Body of pancreas (tissue), 4 donors: ENCODE measurements at regions not wholly inside any gene's neighbourhood (a gene's known extent, or its start where the extent isn't known, plus 50 kb on each side); places are given as distances from the start of the nearest gene placed in this dataset.

Source experiments
- ATAC-seq: fragments of 150-250 bp; one replicate; pipeline ENCODE4 v1.9.1; 2016
- DNase-seq, 4 donors: peaks; one replicate each; pipeline ENCODE4 v3.0.0-alpha.2; 2019
- H3K27ac ChIP-seq, 4 donors: fragments of 200-600 bp; sonication (generic); 1 replicate in 3 of 4; 2 replicates in 1 of 4; pipeline versions ENCODE4 v1.5.1 to v1.6.1; 2016 to 2019; ENCODE audit warnings: mild to moderate bottlenecking in 1 of 4, mixed read lengths in 1 of 4, moderate library complexity in 1 of 4
- H3K27me3 ChIP-seq, 2 donors: fragments of 200-600 bp; sonication (generic); one replicate each; pipeline ENCODE4 v1.6.0; 2016; ENCODE audit warnings: mild to moderate bottlenecking in 1 of 2
- H3K36me3 ChIP-seq, 2 donors: fragments of 200-600 bp; sonication (generic); replicated peaks in 1 of 2; 2 replicates each; pipeline ENCODE4 v1.5.1; 2016; ENCODE audit warnings: low read depth in 2 of 2; ENCODE audit not compliant: insufficient read depth in 1 of 2
- H3K4me1 ChIP-seq: fragments of 200-600 bp; sonication (generic); one replicate; pipeline ENCODE4 v1.6.0; 2016
- H3K4me3 ChIP-seq, 2 donors: fragments of 200-600 bp; sonication (generic); 1 replicate in 1 of 2; 2 replicates in 1 of 2; pipeline ENCODE4 v1.5.1; 2016 to 2019
- H3K9me3 ChIP-seq, 3 donors: fragments of 200-600 bp; sonication (generic); 1 replicate in 2 of 3; 2 replicates in 1 of 3; pipeline ENCODE4 v1.5.1; 2016
- CTCF ChIP-seq, 7 experiments: fragments of 450-650 bp in 4 of 7; fragments of 200-600 bp in 3 of 7; sonication (generic) in 3 of 7; IDR thresholded peaks; one replicate each; pipeline ENCODE4 v1.5.1; 2016 to 2019; ENCODE audit warnings: antibody characterized with exemption in 7 of 7
- POLR2A ChIP-seq, 3 donors: fragments of 450-650 bp; IDR thresholded peaks; one replicate each; pipeline ENCODE4 v1.6.1; 2016; ENCODE audit warnings: antibody characterized with exemption in 3 of 3, mild to moderate bottlenecking in 2 of 3
- WGBS, 2 donors: methylation state at CpG; one replicate each; pipeline ENCODE4 v1.1.5; 2017; 5-methylcytosine and 5-hydroxymethylcytosine counted together
- intact Hi-C: fragments of 100-400 bp; cut with DNase I; formaldehyde crosslinking; loops from one replicate; pipeline ENCODE4 v1.15.1; 2023

DNA sequence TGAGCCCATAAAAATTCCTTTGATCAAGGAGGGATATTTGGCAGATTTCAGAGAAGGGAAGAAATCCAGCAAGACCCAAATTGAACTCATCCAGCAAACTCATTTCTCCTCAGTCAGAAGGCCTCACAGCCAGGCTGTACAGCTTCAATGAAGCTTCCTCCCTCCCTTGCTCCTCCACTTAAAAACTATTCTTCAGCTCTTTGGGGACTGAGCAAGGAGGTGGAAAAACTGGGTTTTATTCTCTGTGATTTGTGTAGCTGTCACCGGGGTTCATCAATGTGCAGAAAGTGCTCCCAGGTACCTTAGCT lies 158.7 kb upstream of the ZNF184 start:
- ATAC-seq: no peak

DNA sequence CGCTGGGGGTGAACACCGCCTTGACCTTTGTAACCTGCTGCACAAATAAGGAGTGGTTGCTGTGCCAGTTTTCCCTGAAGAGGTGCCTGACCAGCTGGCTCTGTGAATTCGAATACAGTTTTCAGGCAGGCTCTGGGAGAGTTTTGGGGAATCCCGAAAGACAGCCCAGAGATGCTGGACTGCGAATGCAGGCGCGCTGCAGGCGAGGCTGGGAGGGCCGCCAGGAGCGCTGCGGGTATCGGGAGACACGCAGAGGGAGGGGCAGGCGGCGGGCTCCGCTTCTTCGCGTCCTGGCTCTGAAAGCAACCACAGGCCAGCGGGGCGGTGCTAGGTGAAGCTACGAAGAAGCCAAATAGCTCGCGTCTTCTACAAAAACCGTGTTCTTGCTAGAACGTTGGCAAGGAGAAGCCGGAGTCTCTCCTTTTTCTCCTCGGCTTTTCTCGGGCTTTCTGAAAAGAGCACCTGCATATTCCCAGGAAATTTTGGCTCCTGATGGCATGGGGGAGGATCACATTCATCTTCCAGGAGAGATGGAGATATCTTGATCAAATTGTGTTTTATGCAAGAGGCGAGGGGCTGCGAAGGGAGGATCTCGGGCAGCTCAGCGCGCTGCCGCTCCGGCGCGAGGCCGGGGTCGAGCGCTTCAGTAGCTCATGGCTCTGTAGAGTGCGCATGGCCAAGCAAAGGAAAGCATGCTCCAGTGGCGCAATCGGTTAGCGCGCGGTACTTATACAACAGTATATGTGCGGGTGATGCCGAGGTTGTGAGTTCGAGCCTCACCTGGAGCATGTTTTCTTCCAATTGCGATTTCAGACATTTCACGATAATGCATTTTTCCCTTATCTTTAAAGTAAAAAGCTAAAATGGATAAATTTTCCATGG lies 158.1 kb upstream of the ZNF184 start:
- H3K27me3 ChIP-seq: peaks cover 0 to 13% of the 10 kb centered on the region in 2 donors
- H3K36me3 ChIP-seq: no peaks in the 10 kb centered on the region
- H3K9me3 ChIP-seq: no peaks in the 10 kb centered on the region
- intact Hi-C loops: no loop called here
- WGBS, 2 donors: 3 to 7% methylated on average over 26 to 51 of the region's 51 CpGs
- DNase-seq: peak in 2 of 4 donors; percentile 16 to 47
- TF ChIP-seq POLR2A (IDR thresholded peaks at IDR 0.05) (no peak), CTCF (IDR thresholded peaks at IDR 0.05) (peak in 1 of 7 experiments; percentile 2)
- peaks cover 11% of the 10 kb centered on the region for H3K4me1 ChIP-seq
- no peak overlapping the region for H3K27ac ChIP-seq
- no peak overlapping the region for H3K4me3 ChIP-seq
- ATAC-seq: peak; percentile 27

More for the DNA sequence above, 158.7 kb upstream of the ZNF184 start:
- TF ChIP-seq CTCF (IDR thresholded peaks at IDR 0.05) (no peak), POLR2A (IDR thresholded peaks at IDR 0.05) (no peak)
- H3K36me3 ChIP-seq: no peaks in the 10 kb centered on the region
- 93 to 100% methylated on average over 1 of the region's 1 CpG for WGBS, 2 donors
- H3K4me3 ChIP-seq: no peak overlapping the region
- H3K9me3 ChIP-seq: no peaks in the 10 kb centered on the region
- H3K4me1 ChIP-seq: peaks cover 11% of the 10 kb centered on the region
- DNase-seq: no peak
- intact Hi-C loops: no loop called here
- H3K27me3 ChIP-seq: peaks cover 0 to 13% of the 10 kb centered on the region in 2 donors
- no peak overlapping the region for H3K27ac ChIP-seq

DNA sequence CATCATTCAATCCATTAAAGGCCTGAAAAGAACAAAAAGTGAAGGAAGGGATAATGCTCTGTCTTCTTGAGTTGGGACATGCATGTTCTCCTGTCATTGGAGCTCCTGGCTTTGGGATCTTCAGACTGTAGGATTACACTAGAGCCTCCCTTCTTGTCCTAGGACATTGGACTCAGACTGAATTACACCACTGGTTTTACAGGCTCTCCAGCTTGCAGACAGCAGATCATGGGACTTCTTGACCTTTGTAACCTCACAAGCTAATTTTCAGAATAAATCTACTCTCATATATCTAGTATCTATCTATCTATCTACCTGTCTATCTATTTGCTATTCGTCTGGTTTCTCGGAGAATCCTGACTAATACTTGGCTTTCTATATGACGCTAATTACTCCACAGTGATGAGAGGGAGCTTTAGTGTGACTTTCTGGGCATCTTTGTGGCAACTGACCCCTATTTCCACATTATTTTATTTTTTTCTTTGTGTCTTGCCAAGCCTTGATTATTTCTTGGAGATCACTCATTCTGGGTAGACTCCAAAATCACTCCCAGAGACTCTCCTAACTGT lies 151.9 kb upstream of the ZNF184 start:
- ATAC-seq: no peak
- no peak for DNase-seq
- no peaks in the 10 kb centered on the region for H3K9me3 ChIP-seq
- no peak overlapping the region for H3K4me3 ChIP-seq
- no peaks in the 10 kb centered on the region for H3K27me3 ChIP-seq
- intact Hi-C loops: no loop called here
- WGBS, 2 donors: 60 to 68% methylated on average over 3 of the region's 3 CpGs
- H3K27ac ChIP-seq: no peak overlapping the region
- no peaks in the 10 kb centered on the region for H3K4me1 ChIP-seq
- H3K36me3 ChIP-seq: no peaks in the 10 kb centered on the region
- TF ChIP-seq POLR2A (IDR thresholded peaks at IDR 0.05) (no peak), CTCF (IDR thresholded peaks at IDR 0.05) (no peak)

DNA sequence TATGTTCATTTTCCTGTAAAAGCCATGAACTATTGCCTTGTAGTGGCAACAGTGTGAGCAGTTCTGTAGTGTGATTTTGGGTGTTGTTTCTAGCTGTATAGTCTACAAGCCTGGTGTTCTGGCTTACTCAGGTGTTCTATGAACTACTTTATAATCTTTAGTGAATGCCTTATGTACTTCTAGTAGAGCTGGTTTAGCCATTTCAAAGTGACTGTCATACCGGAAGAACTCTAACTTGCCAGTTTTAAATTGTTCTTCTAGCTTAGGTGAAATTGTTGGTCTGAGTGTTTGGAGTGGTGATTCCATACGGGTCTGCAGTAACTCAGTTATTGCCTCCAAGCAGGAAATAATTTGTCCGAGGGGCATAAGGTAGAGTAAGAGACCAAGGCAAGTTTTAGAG lies 150.2 kb upstream of the ZNF184 start:
- Histone ChIP-seq H3K36me3 (no peaks in the 10 kb centered on the region), H3K9me3 (no peaks in the 10 kb centered on the region), H3K27me3 (no peaks in the 10 kb centered on the region), H3K4me1 (peaks cover under 1% of the 10 kb centered on the region), H3K4me3 (no peak overlapping the region), H3K27ac (no peak overlapping the region)
- ATAC-seq (no peak), DNase-seq (no peak)
- intact Hi-C loops: no loop called here
- TF ChIP-seq CTCF (IDR thresholded peaks at IDR 0.05) (no peak), POLR2A (IDR thresholded peaks at IDR 0.05) (no peak)
- WGBS, 2 donors: 45 to 58% methylated on average over 3 of the region's 3 CpGs
